Trophoblast cell (in vitro differentiated cells and primary cell): ENCODE measurements at regions not wholly inside any gene's neighbourhood (a gene's known extent, or its start where the extent isn't known, plus 50 kb on each side); places are given as distances from the start of the nearest gene placed in this dataset.
A peak's percentile ranks its signal among the peaks of the same experiment; 100 is the strongest.

Source experiments
- DNase-seq, 2 donors: peaks; one replicate each; pipeline ENCODE4 v3.0.0-alpha.2; 2016
- H2AFZ ChIP-seq: 2 replicates; pipeline ENCODE4 v1.6.1; 2013; ENCODE audit warnings: low read length, moderate library complexity, mild to moderate bottlenecking; ENCODE audit not compliant: insufficient read depth, poor library complexity
- H2AK5ac ChIP-seq: 2 replicates; pipeline ENCODE4 v1.6.1; 2013; ENCODE audit warnings: mild to moderate bottlenecking, low read length
- H2BK120ac ChIP-seq: 2 replicates; pipeline ENCODE4 v1.6.1; 2013; ENCODE audit warnings: low read length, mild to moderate bottlenecking, moderate library complexity; ENCODE audit not compliant: insufficient read depth, poor library complexity
- H2BK12ac ChIP-seq: 2 replicates; pipeline ENCODE4 v1.6.1; 2013; ENCODE audit warnings: mild to moderate bottlenecking, low read length, moderate library complexity
- H2BK5ac ChIP-seq: 2 replicates; pipeline ENCODE4 v1.6.1; 2013; ENCODE audit warnings: low read length, low read depth, moderate library complexity, mild to moderate bottlenecking; ENCODE audit not compliant: poor library complexity
- H3K14ac ChIP-seq: 2 replicates; pipeline ENCODE4 v1.6.1; 2013; ENCODE audit warnings: mild to moderate bottlenecking, low read length
- H3K18ac ChIP-seq: 2 replicates; pipeline ENCODE4 v1.6.1; 2013; ENCODE audit warnings: mild to moderate bottlenecking, low read length
- H3K23ac ChIP-seq: 2 replicates; pipeline ENCODE4 v1.6.1; 2013; ENCODE audit warnings: low read length
- H3K27ac ChIP-seq: 2 replicates; pipeline ENCODE4 v1.5.1; 2013; ENCODE audit warnings: low read depth, mild to moderate bottlenecking, inconsistent platforms, low read length, moderate library complexity
- H3K27me3 ChIP-seq: 2 replicates; pipeline ENCODE4 v1.6.1; 2013; ENCODE audit warnings: inconsistent platforms, mild to moderate bottlenecking, low read length, moderate library complexity; ENCODE audit not compliant: insufficient read depth
- H3K36me3 ChIP-seq, 2 experiments: 1 replicate in 1 of 2; 2 replicates in 1 of 2; pipeline ENCODE4 v1.6.1; 2013; ENCODE audit warnings: low read length in 2 of 2, mild to moderate bottlenecking in 2 of 2, moderate library complexity in 1 of 2; ENCODE audit not compliant: insufficient read depth in 2 of 2, control insufficient read depth in 1 of 2
- H3K4ac ChIP-seq: 2 replicates; pipeline ENCODE4 v1.6.1; 2013; ENCODE audit warnings: low read depth, mild to moderate bottlenecking, low read length, moderate library complexity
- H3K4me1 ChIP-seq, 2 experiments: 1 replicate in 1 of 2; 2 replicates in 1 of 2; pipeline ENCODE4 v1.6.1; 2013; ENCODE audit warnings: low read length in 2 of 2, mild to moderate bottlenecking in 2 of 2, moderate library complexity in 1 of 2; ENCODE audit not compliant: insufficient read depth in 2 of 2, control insufficient read depth in 1 of 2
- H3K4me2 ChIP-seq: 2 replicates; pipeline ENCODE4 v1.6.1; 2013; ENCODE audit warnings: inconsistent platforms, mild to moderate bottlenecking, low read length, moderate library complexity
- H3K4me3 ChIP-seq: 2 replicates; pipeline ENCODE4 v1.5.1; 2013; ENCODE audit warnings: mild to moderate bottlenecking, low read depth, low read length, inconsistent platforms
- H3K79me1 ChIP-seq: one replicate; pipeline ENCODE4 v1.6.1; 2013; ENCODE audit warnings: low read length
- H3K79me2 ChIP-seq: 2 replicates; pipeline ENCODE4 v1.6.1; 2013; ENCODE audit warnings: low read length, mild to moderate bottlenecking; ENCODE audit not compliant: control insufficient read depth, insufficient read depth, poor library complexity
- H3K9ac ChIP-seq: 2 replicates; pipeline ENCODE4 v1.6.1; 2013; ENCODE audit warnings: mild to moderate bottlenecking, low read length
- H3K9me3 ChIP-seq: 2 replicates; pipeline ENCODE4 v1.6.1; 2013; ENCODE audit warnings: low read depth, mild to moderate bottlenecking, control low read depth, inconsistent platforms, low read length; ENCODE audit not compliant: insufficient read depth
- H4K12ac ChIP-seq: 2 replicates; pipeline ENCODE4 v1.6.1; 2013; ENCODE audit warnings: low read depth, mild to moderate bottlenecking, low read length, moderate library complexity
- H4K8ac ChIP-seq: 2 replicates; pipeline ENCODE4 v1.6.1; 2013; ENCODE audit warnings: low read depth, mild to moderate bottlenecking, low read length, moderate library complexity
- H4K91ac ChIP-seq: one replicate; pipeline ENCODE4 v1.6.1; 2013; ENCODE audit warnings: low read depth, mild to moderate bottlenecking, low read length, moderate library complexity
- WGBS: extraction: QIAGEN DNeasy Blood & Tissue Kit; methylation state at CpG from one replicate; pipeline ENCODE4 v1.1.7; 2013; ENCODE audit warnings: missing lambda C conversion rate; ENCODE audit not compliant: insufficient read length, insufficient coverage; ENCODE audit errors: extremely low coverage; 5-methylcytosine and 5-hydroxymethylcytosine counted together

DNA sequence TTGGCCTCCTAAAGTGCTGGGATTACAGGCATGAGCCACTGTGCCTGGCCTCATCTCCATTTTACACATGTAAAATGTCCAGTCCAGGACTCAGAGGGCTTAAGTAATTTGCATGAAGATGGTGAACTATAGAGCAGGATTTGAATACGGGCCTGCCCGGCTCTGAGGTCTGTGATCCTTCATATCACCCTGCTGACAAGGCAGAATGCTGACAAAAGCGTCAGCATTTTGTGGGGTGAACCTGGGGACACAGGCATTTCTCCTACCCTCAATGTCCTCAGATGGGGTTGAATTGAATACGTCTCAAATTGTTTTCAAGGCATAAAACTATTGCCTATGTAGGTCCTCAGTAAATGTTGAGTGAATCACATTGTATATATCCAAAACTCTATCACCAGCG lies 57.2 kb upstream of the GATA6 start:
- no peak overlapping the region for H3K14ac ChIP-seq
- H3K4me3 ChIP-seq = no peak overlapping the region
- H3K4me1 ChIP-seq = no peaks in the 10 kb centered on the region
- WGBS = no CpG with 5 or more reads among the region's 5 CpGs
- H2AFZ ChIP-seq = no peak overlapping the region
- no peak overlapping the region for H3K4ac ChIP-seq
- H3K27me3 ChIP-seq = no peaks in the 10 kb centered on the region
- no peak overlapping the region for H2AK5ac ChIP-seq
- no peak overlapping the region for H4K8ac ChIP-seq
- no peak overlapping the region for H3K23ac ChIP-seq
- DNase-seq = no peak
- H3K9me3 ChIP-seq = no peaks in the 10 kb centered on the region
- H3K18ac ChIP-seq = no peak overlapping the region
- H3K9ac ChIP-seq = no peak overlapping the region
- H3K27ac ChIP-seq = no peak overlapping the region
- H2BK12ac ChIP-seq = no peak overlapping the region
- H3K79me1 ChIP-seq = no peaks in the 10 kb centered on the region
- H3K4me2 ChIP-seq = no peak overlapping the region
- H4K91ac ChIP-seq = no peak overlapping the region
- H3K79me2 ChIP-seq = no peaks in the 10 kb centered on the region
- no peaks in the 10 kb centered on the region for H3K36me3 ChIP-seq
- no peak overlapping the region for H2BK120ac ChIP-seq
- no peak overlapping the region for H2BK5ac ChIP-seq
- H4K12ac ChIP-seq = no peak overlapping the region

DNA sequence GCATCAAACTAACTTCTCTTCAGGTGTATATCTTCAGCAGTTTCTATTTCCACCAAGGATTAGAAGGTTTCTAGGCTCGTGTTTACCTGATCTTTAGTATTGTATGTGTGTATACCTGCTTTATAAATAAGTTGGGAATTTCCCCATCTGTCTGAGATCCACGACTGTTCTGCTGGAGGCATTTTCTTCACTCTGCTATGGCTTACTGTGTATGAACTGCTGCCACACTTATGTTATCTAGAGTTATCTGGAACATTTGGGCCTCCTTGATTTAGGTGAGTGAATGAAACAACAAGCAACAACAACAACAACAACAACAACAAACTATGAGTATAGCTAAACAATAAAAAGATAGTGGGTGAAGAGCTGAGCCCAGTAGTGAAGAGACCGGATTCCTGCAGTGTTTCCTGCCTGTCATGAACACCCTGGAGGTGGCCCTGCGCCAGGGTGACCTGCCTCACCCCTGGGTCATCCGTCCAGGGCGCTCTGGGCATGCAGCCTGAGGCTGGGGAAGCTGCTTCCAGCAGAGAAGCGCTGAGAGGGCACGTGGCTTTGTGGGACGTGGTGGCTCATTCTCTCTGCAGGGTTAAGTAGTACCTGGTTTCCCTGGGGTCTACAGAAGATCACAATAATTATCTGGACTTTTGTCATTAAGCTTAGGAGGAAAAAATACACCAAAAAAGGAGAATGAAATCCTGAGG lies 56.1 kb upstream of the GATA6 start:
- Histone ChIP-seq H3K9ac (no peak overlapping the region), H3K4ac (no peak overlapping the region), H2BK12ac (no peak overlapping the region), H3K14ac (no peak overlapping the region), H3K36me3 (no peaks in the 10 kb centered on the region), H3K4me2 (no peak overlapping the region), H2BK5ac (no peak overlapping the region), H4K8ac (no peak overlapping the region), H3K9me3 (no peaks in the 10 kb centered on the region), H3K4me3 (no peak overlapping the region), H3K79me1 (no peaks in the 10 kb centered on the region), H3K23ac (no peak overlapping the region), H3K4me1 (no peaks in the 10 kb centered on the region), H4K91ac (no peak overlapping the region), H2BK120ac (no peak overlapping the region), H3K27ac (no peak overlapping the region), H3K18ac (no peak overlapping the region), H3K27me3 (no peaks in the 10 kb centered on the region), H4K12ac (no peak overlapping the region), H2AK5ac (no peak overlapping the region), H3K79me2 (no peaks in the 10 kb centered on the region), H2AFZ (no peak overlapping the region)
- no peak for DNase-seq
- WGBS = no CpG with 5 or more reads among the region's 9 CpGs

DNA sequence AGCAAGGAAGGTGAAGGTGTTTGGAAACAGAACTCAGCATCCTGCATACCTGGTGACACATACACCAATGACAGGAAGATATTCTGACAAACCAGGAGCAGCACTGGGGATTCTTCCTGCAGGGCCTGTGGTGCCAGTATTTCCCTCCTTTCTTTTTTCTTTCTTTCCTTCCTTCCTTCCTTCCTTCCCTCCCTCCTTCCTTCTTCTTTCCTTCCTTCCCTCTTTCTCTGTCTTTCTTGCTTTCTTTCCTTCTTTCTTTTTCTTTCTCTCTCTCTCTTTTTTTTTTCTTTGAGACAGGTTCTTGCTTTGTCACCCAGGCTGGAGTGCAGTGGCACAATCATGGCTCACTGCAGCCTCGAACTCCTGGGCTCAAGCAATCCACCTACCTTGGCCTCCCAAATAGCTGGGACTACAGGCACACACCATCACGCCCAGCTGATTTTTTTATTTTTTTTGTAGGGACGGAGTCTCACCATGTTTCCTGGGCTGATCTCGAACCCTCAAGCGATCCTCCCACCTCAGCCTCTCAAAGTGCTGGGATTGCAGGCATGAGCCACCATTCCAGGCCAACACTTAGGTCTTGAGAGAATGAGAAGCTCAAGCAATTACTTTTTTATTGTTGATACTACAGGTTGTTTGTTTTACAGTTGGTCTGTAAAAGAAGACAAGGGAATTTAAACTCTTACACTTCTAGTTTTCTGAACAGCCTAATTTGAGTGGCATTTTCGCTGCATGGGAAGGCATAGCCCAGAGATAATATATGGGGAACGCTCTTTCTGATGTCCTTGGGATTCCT lies 54.7 kb upstream of the GATA6 start:
- H3K79me1 ChIP-seq = no peaks in the 10 kb centered on the region
- H3K36me3 ChIP-seq = no peaks in the 10 kb centered on the region
- H3K18ac ChIP-seq = no peak overlapping the region
- no peak overlapping the region for H3K4me2 ChIP-seq
- no peak overlapping the region for H2AFZ ChIP-seq
- no peak overlapping the region for H4K8ac ChIP-seq
- H2BK12ac ChIP-seq = no peak overlapping the region
- no peak overlapping the region for H2BK5ac ChIP-seq
- no peaks in the 10 kb centered on the region for H3K27me3 ChIP-seq
- no peak overlapping the region for H2AK5ac ChIP-seq
- no CpG with 5 or more reads among the region's 7 CpGs for WGBS
- H3K4ac ChIP-seq = no peak overlapping the region
- peak; percentile 10 to 34 for DNase-seq
- H3K27ac ChIP-seq = no peak overlapping the region
- H4K12ac ChIP-seq = no peak overlapping the region
- H3K4me3 ChIP-seq = no peak overlapping the region
- no peak overlapping the region for H3K23ac ChIP-seq
- H3K14ac ChIP-seq = no peak overlapping the region
- no peak overlapping the region for H4K91ac ChIP-seq
- no peaks in the 10 kb centered on the region for H3K79me2 ChIP-seq
- no peak overlapping the region for H3K9ac ChIP-seq
- H3K4me1 ChIP-seq = no peaks in the 10 kb centered on the region
- H2BK120ac ChIP-seq = no peak overlapping the region
- no peaks in the 10 kb centered on the region for H3K9me3 ChIP-seq

DNA sequence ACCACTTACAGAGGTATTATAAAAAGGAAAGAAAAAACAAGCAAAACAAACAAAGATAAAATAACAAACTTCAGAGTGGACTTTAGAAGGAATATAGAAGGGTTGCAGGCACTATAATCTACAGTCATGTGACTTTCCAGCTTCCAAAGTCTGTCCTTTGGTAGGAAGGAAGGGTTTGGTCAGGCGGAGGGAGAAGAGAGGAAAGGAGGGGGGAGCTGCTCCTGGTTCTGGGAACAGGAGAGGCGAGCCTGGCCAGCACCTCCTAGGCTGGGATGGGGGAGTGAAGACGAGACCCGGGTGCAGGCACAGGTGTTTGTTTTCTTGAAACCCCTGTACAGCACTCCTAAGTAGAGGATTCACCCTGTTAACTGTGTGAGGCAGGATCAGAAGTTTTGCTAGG lies 53.8 kb upstream of the GATA6 start:
- no peak overlapping the region for H4K91ac ChIP-seq
- H3K9me3 ChIP-seq = no peaks in the 10 kb centered on the region
- no peak overlapping the region for H3K18ac ChIP-seq
- H4K8ac ChIP-seq = no peak overlapping the region
- no peak overlapping the region for H3K14ac ChIP-seq
- no peak overlapping the region for H3K4me3 ChIP-seq
- no peaks in the 10 kb centered on the region for H3K27me3 ChIP-seq
- DNase-seq = no peak
- H3K4ac ChIP-seq = no peak overlapping the region
- H3K4me1 ChIP-seq = no peaks in the 10 kb centered on the region
- no peak overlapping the region for H4K12ac ChIP-seq
- H2BK12ac ChIP-seq = no peak overlapping the region
- H3K79me1 ChIP-seq = no peaks in the 10 kb centered on the region
- H2AK5ac ChIP-seq = no peak overlapping the region
- no peak overlapping the region for H2BK120ac ChIP-seq
- H3K36me3 ChIP-seq = no peaks in the 10 kb centered on the region
- H3K79me2 ChIP-seq = no peaks in the 10 kb centered on the region
- H3K23ac ChIP-seq = no peak overlapping the region
- no peak overlapping the region for H2AFZ ChIP-seq
- no peak overlapping the region for H2BK5ac ChIP-seq
- H3K4me2 ChIP-seq = no peak overlapping the region
- H3K27ac ChIP-seq = no peak overlapping the region
- no peak overlapping the region for H3K9ac ChIP-seq
- no CpG with 5 or more reads among the region's 4 CpGs for whole genome bisulfite sequencing
